ENCODE measurements at regions not wholly inside any gene's neighbourhood (a gene's known extent, or its start where the extent isn't known, plus 50 kb on each side); places are given as distances from the start of the nearest gene placed in this dataset.

DNA sequence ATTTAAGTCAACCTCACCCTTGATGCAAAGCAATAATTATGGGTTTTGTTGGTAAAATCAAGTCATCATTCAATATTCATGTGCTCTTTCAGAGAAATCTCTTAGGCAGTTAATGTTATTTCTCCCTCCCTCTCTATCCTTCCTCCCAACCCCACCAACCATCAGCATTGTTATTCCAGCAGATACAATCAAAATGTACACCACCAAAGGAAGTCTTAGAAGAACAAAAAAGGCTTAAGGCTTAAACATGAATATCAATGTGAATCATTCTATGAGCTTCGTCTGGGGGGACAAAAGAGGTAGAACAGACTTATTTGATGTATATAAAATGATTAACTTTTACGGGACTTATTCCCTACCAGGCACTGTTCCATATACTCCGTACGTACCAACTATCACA, 404.4 kb downstream of the ARHGEF28 start:
- DNase-seq (ENCODE audit: low read depth): no peak

DNA sequence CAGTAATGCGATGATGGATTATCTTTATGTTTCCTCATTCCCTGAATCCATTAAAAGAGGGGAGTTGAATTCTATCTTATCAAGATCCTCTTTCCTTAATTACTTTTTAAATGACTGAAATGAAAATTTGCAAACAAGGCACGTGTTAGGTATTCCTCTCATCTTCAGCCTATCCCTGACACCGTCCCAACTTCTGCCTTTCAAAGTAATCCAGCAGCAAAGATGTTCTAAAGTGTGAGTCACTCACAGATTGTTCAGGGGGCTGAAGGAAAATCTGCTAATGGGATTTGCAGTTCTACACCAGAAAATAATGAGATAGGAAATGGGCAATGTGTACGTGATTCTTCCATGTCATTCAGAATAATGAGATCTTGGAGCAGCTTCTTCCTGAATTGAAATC, 403.0 kb downstream of the ARHGEF28 start:
- no peak for DNase-seq (ENCODE audit: low read depth)

DNA sequence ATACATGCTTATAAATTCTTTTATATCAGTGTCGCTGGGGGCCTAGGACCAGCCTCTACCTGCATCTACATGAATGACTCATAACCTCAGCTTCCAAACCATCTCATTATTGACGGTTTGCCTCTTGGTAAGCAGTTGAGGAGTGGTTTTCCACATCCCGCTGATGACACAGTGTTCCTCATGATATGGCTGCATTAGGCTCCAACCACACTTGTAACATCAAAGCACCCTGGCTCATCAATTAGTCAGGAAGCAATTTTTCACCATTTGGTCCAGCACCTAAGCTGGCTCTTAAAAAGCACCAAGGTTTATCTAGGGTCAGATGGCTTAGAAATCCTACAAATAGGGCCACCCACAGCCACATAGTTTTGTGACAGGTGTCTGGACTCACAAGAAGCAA, 402.4 kb downstream of the ARHGEF28 start:
- DNase-seq (ENCODE audit: low read depth): peak; percentile 81

DNA sequence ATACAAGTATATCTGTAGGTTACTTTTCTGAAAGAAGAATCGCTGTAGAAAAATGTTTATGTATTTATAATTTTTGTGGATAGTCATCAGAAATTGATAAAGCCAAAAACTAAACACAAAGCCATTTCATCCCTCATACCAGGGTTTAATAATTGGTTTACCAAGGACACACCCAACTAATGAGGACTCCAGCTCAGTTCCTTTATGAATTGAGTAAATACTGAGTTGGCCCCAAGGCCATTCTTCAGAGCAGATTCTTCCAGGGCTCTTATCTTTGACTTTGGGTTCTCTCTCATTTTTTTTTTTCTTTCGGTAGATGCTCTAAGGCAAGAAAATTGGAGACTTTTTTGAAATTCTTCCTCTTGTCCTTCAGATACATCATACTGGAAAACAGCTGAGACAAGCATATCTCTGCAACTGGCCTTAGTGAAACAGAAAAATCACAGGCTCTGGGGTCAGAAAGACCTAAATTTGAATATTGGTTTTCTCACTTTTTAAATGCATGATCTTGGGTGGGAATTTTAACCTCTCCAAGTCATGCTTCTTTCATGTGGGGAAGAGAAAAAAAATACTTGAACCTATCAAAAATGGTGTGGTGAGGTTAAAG, 401.8 kb downstream of the ARHGEF28 start:
- no peak for DNase-seq (ENCODE audit: low read depth)

DNA sequence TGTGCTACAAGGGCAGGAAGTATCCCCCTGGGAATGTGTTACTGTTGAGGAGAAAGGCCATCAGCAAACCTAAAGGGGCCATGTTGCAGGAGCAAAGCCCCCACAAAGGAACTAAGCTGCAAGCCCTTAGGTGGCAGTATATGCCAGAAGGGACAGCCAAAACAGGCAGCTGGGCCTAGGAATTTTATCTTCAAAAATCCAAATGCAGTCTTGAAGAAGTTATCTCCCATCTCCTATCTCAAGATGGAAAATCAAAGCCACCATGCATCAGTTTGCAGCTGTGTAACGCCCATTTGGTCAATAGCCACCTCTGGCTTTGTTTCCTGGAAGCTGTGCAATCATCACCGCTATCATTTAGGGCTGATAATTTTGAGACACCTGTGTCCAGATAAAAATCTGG, 400.3 kb downstream of the ARHGEF28 start:
- DNase-seq (ENCODE audit: low read depth): no peak

DNA sequence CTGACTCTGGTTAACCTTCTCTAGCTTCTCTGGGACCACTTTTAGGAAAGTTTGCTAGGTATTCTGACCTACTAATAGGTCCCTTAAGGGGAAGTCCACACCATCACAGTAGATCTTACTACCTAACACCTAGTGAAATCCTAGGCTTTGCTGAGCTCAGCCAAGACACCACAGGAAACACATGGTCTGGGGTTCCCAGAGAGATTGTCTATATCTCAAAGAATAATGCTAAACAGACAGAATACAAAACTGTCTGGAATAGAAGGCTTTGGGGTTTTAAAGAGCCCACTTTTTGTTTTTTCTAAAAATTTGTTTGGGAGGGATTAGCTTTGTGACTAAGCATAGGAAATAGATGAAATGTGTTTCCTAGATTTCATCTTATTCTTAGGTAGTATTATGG, 395.1 kb downstream of the ARHGEF28 start:
- no peak for DNase-seq (ENCODE audit: low read depth)

DNA sequence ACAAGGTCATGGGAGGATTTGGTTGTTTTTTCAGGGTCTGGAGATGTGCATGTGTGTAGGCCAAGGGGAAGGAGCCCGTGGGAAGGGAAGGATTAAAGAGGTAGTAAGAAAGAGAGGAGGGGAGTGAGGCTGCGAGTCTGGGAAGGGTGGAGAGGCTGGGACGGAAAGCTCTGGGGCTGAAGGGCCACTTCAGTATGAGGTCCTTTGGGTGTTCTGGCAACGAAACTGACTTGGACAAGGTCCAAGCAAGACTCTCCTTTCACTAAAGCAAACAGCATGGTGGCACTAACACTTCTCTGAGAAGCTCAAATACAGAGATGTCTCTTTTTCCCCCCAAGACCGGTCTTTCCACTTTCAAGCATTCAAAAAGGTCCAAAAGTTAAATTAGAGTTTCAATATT, 394.5 kb downstream of the ARHGEF28 start:
- no peak for DNase-seq (ENCODE audit: low read depth)

DNA sequence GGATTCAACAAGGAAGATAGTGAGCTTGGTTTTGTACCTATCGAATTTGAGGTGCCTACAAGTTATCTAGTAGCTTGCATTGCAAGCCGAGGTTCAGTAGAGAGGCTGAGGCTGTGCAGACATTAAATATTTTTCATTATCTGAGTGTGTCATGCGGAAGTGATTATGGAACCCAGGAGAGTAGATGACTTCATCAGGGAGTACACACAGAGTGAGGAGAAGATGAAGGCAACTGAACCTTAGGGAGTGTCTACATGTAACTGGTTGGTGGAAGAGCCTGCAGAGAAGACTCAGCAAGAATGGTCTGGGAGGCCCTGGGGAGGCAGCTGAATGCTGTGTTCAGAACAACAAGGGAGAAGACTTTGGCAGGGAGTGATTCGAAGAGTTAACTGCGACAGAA, 393.9 kb downstream of the ARHGEF28 start:
- DNase-seq (ENCODE audit: low read depth): no peak

DNA sequence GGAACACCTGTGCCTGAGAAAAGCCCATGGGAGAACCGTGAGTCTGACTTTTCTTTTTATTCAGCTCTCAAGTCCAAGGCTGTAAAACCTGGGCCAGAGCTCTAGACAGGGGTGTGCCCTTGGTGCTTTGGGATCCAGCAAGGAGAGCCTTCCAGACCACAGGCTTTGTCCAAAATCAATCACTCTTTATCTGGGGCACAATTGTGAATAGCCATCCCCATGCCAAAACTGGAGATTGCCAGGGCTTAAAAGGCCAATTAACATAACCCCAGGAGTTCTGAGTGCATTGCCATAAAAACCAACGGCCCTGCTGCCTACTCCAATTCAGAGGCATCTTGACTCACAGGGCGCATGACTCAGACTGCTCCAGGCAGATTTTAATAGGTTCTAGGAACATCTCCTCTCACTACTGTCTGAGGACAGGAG, 391.8 kb downstream of the ARHGEF28 start:
- peak; percentile 96 for DNase-seq (ENCODE audit: low read depth)

DNA sequence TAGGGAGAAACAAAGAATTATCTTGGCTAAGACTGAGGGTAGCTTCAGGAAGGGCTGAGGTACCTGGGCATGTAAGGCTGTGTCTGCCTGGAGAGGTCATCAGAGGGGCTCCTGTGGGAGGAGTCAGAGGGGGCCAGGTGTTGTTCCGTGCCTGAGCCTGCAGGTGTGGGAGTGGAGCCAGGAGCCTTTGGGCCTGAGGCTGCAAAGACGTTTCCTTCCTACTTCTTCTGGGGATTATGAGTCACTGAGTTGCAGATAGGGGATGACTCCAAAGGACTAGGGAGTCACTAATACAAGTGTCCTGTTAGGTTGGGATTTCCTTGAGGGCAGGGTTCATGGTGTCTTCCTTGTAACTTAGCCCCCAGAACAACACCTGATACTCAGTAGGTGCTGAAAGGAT, 391.1 kb downstream of the ARHGEF28 start:
- peak; percentile 79 for DNase-seq (ENCODE audit: low read depth)

DNA sequence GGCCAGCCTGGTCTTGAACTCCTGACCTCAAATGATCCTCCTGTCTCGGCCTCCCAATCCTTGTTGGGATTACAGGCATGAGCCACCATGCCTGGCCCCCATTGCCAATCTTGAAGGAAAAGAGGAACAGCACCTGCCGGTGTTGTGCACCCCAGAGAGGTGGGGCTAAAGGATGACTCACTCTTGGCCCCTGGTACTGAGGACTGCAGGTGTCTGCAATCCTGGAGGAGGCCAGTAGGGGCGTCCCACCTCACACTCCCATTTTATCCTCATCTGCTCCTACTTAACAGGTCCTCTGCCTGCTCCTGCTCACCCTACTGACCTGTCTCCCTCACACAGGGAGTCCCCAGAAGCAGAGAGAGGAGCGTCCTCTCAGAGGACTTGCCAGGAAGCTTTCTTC, 390.4 kb downstream of the ARHGEF28 start:
- DNase-seq (ENCODE audit: low read depth): no peak

DNA sequence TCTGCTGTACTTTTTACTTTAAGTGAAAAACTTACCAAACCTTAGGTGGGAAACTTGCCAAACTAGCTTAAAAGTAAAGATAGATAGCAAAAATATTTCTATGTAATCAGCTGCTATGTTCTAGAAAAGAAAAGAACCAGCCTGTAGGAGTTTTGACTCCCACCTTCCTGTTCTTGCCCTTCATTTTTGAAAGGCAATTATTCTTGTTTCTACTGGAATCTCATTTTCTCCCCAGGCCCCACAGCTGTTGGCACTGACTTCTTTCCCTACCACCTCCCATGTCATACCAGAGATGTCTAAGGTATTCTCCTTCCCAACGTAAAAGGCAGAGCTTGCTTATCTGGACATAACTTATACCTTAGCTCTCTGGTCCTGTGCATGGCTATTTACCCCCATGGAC, 389.7 kb downstream of the ARHGEF28 start:
- DNase-seq (ENCODE audit: low read depth): no peak

DNA sequence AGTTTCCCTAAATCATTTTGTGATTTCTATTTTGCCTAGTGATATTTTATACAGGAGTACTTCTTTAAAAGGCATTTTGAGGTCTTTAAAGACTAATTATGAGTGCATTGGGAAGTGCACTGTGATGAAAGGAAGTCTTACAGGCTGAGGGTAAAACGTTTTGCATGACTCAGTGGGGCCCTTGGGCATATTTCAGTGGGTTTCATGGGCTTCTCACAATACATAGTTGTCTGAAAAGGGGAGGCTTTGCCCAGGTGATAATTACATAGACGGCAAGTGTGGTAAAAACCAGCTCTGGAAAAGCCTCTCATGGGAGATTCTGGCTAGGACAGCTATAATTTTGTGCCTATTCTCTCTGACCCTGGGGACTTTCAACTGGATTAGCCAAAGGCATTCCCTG, 387.2 kb downstream of the ARHGEF28 start:
- DNase-seq (ENCODE audit: low read depth): peak; percentile 21

DNA sequence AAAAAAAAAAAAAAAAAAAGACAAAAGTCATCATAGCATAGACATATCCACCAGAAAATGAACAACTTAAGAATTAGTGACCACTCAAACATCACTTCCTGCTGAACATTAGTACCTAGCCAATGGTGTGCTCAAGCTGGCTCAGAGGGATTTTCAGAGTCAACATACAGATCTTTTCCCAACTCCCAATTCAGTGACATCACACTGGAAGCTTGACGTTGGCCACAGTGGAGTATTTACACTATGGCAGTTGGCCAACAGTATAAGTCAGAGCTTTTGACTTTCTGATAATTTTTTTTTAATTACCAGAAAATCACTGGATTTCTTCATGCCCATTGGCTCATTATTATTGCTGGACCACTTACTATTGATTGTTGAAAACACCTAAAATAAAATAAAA, 383.5 kb downstream of the ARHGEF28 start:
- no peak for DNase-seq (ENCODE audit: low read depth)

DNA sequence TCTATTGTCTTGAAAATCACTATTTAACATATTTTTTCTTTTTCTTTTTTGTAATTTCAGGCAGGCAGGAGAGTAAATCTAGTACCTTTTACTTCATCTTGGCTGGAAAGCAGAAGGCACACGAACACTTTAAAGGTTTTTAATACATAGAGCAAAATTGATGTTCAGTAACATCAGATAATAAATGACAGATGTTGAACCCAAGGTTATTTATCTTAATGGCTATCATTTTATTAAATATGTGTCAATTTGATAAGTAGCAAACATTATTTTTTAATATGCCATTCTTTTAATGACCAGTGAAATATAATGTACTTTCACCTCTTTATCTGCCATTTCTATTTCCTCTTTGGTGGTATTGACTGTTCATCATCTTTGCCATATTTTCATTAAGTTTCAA, 381.2 kb downstream of the ARHGEF28 start:
- DNase-seq (ENCODE audit: low read depth): no peak

DNA sequence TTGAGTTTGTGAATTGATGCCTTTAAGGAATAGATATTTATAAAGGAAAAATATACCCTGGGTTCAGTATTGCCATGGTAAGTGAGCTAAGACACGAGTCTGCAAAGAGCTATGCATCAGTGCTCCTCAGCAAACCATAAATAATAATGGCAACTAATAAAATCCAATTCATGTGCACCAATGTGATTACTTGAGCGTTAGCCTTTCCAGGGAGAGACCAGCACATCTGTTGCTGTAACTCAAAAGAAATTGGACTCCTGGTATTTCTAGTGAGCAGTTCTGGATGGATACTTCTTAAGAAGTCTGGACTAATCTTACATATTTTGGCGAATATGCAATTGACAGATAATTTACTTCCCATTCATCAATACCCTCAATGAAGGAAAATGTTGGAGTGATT, 373.3 kb downstream of the ARHGEF28 start:
- no peak for DNase-seq (ENCODE audit: low read depth)

DNA sequence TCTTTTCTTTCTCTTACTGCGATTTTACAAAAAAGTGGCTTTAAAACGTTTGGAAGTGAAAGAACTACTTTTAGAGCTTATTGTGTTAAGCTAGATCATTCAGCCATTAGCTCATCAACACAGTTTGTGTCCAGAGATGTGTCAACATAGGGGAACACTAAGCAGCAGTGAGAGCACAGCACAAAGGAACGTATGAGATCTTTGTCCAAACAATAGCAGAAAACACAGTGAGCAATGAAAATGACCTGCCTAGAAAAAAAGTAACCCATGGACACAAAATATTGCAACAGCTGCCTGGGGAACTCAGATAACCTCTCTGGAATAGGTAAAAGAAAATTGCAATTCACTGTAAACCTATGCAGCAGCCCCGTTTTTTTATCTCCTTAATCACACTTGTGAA, 372.5 kb downstream of the ARHGEF28 start:
- DNase-seq (ENCODE audit: low read depth): no peak

DNA sequence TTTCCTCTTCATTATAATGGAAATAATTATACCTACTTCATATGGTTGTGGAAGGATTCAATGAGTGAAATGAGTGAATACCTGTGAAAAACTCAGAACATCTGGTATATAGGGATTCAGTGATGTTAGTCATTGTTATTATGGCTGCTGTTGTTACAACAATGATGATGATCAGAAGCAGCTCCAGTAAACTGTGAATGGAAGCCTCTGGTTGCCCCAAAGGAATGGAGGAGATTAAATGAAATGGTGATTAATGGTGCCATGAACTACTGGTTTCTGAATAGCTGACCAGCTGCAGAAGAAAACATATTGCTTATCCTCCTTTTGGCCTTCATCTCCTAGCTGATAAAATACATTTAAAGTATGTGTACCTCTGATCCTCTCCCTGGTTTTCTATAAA, 372.0 kb downstream of the ARHGEF28 start:
- DNase-seq (ENCODE audit: low read depth): peak; percentile 18

DNA sequence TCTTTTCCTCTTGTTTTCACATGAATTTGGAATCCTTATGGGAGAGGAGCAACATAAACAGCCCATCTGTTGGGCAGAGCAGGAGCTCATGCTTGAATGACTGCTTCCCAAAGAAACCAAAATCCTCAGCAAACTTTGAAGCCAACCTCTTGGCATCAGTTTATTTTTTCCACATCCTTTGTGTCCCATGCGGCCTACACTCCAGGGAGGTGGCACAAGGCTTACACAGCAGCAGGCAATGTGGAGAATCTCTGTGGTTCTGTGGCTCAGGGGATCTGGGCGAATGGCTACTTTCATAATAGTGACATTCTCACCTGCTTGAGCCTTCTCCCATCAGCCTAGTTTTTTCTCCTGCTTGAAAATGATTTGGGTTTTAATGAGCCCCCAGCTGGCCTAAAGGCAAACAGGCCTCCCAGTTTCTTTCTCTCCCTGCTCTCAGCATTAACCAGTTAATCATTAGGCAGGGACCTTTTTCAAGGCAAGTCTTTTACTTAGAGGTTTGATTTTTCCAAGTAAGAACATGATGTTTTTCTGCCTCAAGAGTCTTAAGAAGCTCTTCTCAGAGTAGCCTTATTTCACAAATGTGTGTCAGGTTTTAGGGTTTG, 370.3 kb downstream of the ARHGEF28 start:
- DNase-seq (ENCODE audit: low read depth): no peak

DNA sequence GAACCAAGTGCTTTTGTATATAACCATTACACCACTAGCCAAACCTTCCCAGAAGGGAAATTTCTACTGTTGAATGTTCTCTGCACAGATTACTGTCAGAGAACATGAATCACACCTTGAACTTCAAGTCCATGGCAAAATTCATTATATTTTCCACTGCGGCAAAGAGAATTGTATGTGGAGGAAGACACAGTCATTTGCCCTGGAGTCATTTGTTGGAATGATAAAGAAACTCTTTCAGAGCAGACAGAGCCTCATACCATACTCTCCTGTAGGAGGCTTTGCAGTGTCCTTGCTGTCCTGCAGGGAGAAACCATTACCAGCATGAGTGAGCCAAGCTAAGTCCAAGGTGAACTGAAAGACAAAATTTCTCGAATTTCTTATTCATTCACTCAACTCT, 369.0 kb downstream of the ARHGEF28 start:
- DNase-seq (ENCODE audit: low read depth): peak; percentile 84
